ENCODE measurements at regions not wholly inside any gene's neighbourhood (a gene's known extent, or its start where the extent isn't known, plus 50 kb on each side); places are given as distances from the start of the nearest gene placed in this dataset.
"Not testable (repeated sequence)": the region's sequence is repeated elsewhere in the genome, so short reads cannot be mapped to it uniquely, and the experiment has no call there.

DNA sequence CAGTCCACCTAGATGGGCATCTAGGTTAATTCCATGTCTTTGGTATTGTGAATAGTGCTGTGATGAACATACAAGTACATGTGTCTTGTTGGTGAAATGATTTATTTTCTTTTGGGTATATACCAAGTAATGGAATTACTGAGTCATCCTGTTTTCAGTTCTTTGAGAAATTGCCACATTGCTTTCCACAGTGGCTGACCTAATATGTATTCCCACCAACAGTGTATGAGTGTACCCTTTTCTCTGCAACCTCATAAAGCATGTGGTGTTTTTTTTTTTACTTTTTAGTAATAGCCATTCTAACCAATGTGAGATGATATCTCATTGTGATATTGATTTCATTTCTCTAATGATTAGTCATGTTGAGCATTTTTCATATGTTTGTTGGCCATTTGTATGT is 86.0 kb upstream of the NDN start:
- no peak overlapping the region for H3K4me3 Mint-ChIP-seq (ENCODE audit: unreplicated experiment)
- TF ChIP-seq, protein P1, sequence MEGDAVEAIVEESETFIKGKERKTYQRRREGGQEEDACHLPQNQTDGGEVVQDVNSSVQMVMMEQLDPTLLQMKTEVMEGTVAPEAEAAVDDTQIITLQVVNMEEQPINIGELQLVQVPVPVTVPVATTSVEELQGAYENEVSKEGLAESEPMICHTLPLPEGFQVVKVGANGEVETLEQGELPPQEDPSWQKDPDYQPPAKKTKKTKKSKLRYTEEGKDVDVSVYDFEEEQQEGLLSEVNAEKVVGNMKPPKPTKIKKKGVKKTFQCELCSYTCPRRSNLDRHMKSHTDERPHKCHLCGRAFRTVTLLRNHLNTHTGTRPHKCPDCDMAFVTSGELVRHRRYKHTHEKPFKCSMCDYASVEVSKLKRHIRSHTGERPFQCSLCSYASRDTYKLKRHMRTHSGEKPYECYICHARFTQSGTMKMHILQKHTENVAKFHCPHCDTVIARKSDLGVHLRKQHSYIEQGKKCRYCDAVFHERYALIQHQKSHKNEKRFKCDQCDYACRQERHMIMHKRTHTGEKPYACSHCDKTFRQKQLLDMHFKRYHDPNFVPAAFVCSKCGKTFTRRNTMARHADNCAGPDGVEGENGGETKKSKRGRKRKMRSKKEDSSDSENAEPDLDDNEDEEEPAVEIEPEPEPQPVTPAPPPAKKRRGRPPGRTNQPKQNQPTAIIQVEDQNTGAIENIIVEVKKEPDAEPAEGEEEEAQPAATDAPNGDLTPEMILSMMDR (IDR thresholded peaks at IDR 0.05; ENCODE audit: unreplicated experiment) = no peak
- no peaks in the 10 kb centered on the region for H3K36me3 Mint-ChIP-seq (ENCODE audit: low read depth, unreplicated experiment)
- H3K4me1 Mint-ChIP-seq (ENCODE audit: unreplicated experiment) = no peaks in the 10 kb centered on the region
- H3K27ac Mint-ChIP-seq (ENCODE audit: unreplicated experiment) = no peak overlapping the region
- DNase-seq (ENCODE audit: low spot score) = no peak
- no peaks in the 10 kb centered on the region for H3K27me3 Mint-ChIP-seq (ENCODE audit: unreplicated experiment)
- H3K9me3 Mint-ChIP-seq (ENCODE audit: unreplicated experiment) = peaks cover 5% of the 10 kb centered on the region

DNA sequence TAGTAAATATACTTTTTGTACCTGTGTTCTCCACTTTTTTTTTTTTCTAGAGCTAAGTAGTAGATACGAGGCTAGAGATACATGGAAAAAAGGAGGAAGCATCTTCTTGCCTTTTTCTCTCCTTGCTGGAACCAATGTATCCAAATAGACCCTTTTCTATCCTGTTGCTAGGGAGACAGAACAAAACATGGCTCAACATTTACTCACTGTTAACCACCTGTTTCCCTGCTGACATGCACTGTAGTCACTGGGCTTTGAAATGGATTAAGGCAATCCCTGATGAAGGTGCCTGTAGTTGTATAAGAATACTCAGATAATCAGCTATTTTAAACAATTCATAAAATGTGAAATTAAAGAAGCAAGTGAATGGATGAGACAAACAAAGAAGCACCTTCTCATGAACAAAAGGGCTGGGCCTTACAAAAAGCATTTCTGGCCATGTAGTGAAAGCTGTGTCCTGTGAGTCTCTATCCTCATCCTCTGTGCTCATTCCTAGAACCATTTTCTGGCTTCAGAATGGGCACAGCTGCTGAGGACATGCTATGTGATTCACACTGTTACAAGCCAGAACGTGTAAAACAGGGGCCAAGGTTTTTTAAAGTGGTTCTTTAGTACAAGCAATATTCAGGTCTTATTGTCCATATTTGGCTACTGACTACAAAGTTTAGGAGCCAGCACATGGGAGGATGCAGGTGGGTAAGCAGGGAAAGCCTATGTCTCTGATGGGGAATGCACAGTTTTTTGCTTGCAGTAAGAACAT is 100.4 kb upstream of the NDN start:
- Mint-ChIP-seq H3K27me3 (ENCODE audit: unreplicated experiment) (no peaks in the 10 kb centered on the region), H3K9me3 (ENCODE audit: unreplicated experiment) (peaks cover 13% of the 10 kb centered on the region), H3K36me3 (ENCODE audit: low read depth, unreplicated experiment) (peaks cover under 1% of the 10 kb centered on the region), H3K4me3 (ENCODE audit: unreplicated experiment) (no peak overlapping the region), H3K4me1 (ENCODE audit: unreplicated experiment) (no peaks in the 10 kb centered on the region), H3K27ac (ENCODE audit: unreplicated experiment) (no peak overlapping the region)
- DNase-seq (ENCODE audit: low spot score) = no peak
- TF ChIP-seq, protein P1 (IDR thresholded peaks at IDR 0.05; ENCODE audit: unreplicated experiment) = no peak

DNA sequence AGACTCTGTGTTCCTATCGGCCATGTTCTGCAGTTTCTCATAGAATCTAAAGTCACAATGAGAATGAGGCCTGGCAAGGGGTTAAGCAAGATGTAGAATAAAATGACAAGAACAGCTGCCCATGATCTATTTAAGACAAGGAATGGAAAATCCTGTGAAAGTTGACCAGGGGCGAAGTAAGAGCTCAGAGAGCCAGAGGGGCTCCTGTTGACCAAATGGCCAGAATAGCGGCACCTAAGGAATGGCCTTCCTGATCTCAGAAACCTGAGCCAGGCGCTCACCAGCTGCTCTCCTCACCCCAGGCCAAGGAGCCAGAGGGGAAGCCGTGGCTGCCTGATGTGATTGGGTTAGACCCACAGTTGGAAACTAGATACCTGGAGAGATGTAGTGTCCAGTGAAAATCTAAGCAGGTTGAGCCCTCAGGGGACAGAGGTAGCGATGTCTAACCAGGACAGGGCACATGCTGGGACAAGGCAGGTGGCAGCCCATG is 106.1 kb upstream of the NDN start:
- Mint-ChIP-seq H3K9me3 (ENCODE audit: unreplicated experiment) (no peaks in the 10 kb centered on the region), H3K4me1 (ENCODE audit: unreplicated experiment) (no peaks in the 10 kb centered on the region), H3K27ac (ENCODE audit: unreplicated experiment) (no peak overlapping the region), H3K36me3 (ENCODE audit: low read depth, unreplicated experiment) (peaks cover 6% of the 10 kb centered on the region), H3K27me3 (ENCODE audit: unreplicated experiment) (peaks cover 7% of the 10 kb centered on the region), H3K4me3 (ENCODE audit: unreplicated experiment) (no peak overlapping the region)
- TF ChIP-seq, protein P1 (IDR thresholded peaks at IDR 0.05; ENCODE audit: unreplicated experiment) = no peak
- DNase-seq (ENCODE audit: low spot score) = no peak

- Mint-ChIP-seq H3K27me3 (ENCODE audit: unreplicated experiment) (peaks cover 16% of the 10 kb centered on the region), H3K27ac (ENCODE audit: unreplicated experiment) (no peak overlapping the region), H3K4me1 (ENCODE audit: unreplicated experiment) (no peaks in the 10 kb centered on the region), H3K36me3 (ENCODE audit: low read depth, unreplicated experiment) (peaks cover 2% of the 10 kb centered on the region), H3K9me3 (ENCODE audit: unreplicated experiment) (peaks cover 4% of the 10 kb centered on the region), H3K4me3 (ENCODE audit: unreplicated experiment) (no peak overlapping the region)
- DNase-seq (ENCODE audit: low spot score) = no peak
- TF ChIP-seq, protein P1 (IDR thresholded peaks at IDR 0.05; ENCODE audit: unreplicated experiment) = no peak
These were observed 110.8 kb upstream of the NDN start for GRCh38 chr15:23797747-23798446.

DNA sequence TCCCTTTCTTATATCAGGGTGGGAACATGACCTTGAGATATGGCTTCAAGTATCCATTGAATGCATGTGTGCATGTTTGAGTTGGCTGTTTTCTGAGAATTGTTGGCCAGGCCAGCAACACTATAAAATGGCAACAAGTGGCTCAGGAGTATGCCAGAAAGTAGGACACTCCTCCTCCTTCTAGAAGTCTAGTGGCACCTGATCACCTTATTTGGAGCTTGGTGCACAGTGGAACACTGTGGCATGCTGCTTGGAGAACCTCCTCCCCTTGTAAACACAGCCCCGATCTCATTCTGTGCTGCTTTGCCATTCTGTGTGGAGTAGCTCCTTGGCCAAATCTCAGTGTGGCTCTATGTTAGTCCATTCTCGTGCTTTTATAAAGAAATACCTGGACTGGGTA is 114.8 kb upstream of the NDN start:
- Mint-ChIP-seq H3K27me3 (ENCODE audit: unreplicated experiment) (peaks cover 11% of the 10 kb centered on the region), H3K27ac (ENCODE audit: unreplicated experiment) (no peak overlapping the region), H3K4me1 (ENCODE audit: unreplicated experiment) (no peaks in the 10 kb centered on the region), H3K36me3 (ENCODE audit: low read depth, unreplicated experiment) (no peaks in the 10 kb centered on the region), H3K9me3 (ENCODE audit: unreplicated experiment) (peaks cover 4% of the 10 kb centered on the region), H3K4me3 (ENCODE audit: unreplicated experiment) (no peak overlapping the region)
- TF ChIP-seq, protein P1 (IDR thresholded peaks at IDR 0.05; ENCODE audit: unreplicated experiment) = no peak
- no peak for DNase-seq (ENCODE audit: low spot score)

DNA sequence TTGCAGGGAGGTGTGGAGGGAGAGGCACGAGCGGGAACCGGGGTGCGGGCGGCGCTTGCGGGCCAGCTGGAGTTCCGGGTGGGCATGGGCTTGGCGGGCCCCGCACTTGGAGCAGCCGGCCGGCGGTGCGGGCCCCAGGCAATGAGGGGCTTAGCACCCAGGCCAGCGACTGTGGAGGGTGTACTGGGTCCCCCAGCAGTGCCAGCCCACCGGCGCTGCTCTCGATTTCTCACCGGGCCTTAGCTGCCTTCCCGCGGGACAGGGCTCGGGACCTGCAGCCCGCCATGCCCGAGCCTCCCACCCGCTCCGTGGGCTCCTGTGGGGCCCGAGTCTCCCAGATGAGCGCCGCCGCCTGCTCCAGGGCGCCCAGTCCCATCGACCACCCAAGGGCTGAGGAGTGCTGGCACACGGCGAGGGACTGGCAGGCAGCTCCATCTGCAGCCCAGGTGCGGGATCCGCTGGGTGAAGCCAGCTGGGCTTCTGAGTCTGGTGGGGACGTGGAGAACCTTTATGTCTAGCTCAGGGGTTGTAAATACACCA is 115.9 kb upstream of the NDN start:
- H3K27ac Mint-ChIP-seq (ENCODE audit: unreplicated experiment); DNase-seq (ENCODE audit: low spot score); H3K27me3 Mint-ChIP-seq (ENCODE audit: unreplicated experiment); H3K4me3 Mint-ChIP-seq (ENCODE audit: unreplicated experiment); H3K36me3 Mint-ChIP-seq (ENCODE audit: low read depth, unreplicated experiment); H3K4me1 Mint-ChIP-seq (ENCODE audit: unreplicated experiment); H3K9me3 Mint-ChIP-seq (ENCODE audit: unreplicated experiment): not testable (repeated sequence)

Data from endothelial cell (in vitro differentiated cells).